ENCODE measurements at regions not wholly inside any gene's neighbourhood (a gene's known extent, or its start where the extent isn't known, plus 50 kb on each side); places are given as distances from the start of the nearest gene placed in this dataset.

DNA sequence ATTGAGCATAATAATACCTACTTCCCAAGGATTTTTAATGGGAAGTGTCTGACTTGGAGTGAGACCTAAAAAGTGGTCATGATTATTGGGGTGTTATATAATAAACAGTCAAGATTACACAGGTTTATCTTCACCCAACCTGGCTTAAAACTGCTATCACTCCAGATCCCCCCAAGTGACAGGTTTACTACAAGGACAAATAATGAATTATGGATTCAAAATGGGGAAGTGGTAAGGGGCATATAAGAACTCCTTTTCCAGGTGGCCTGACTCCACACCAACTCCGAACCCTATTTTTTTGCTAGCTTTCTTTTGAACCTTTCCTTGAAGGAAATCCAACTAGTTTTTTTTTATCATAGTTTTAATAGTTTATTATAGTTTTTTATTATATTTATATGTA lies 663.0 kb upstream of the FANCL start:
- no peak for DNase-seq (ENCODE audit: extremely low read depth, low read depth)
- TF ChIP-seq, protein P1, sequence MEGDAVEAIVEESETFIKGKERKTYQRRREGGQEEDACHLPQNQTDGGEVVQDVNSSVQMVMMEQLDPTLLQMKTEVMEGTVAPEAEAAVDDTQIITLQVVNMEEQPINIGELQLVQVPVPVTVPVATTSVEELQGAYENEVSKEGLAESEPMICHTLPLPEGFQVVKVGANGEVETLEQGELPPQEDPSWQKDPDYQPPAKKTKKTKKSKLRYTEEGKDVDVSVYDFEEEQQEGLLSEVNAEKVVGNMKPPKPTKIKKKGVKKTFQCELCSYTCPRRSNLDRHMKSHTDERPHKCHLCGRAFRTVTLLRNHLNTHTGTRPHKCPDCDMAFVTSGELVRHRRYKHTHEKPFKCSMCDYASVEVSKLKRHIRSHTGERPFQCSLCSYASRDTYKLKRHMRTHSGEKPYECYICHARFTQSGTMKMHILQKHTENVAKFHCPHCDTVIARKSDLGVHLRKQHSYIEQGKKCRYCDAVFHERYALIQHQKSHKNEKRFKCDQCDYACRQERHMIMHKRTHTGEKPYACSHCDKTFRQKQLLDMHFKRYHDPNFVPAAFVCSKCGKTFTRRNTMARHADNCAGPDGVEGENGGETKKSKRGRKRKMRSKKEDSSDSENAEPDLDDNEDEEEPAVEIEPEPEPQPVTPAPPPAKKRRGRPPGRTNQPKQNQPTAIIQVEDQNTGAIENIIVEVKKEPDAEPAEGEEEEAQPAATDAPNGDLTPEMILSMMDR (IDR thresholded peaks at IDR 0.05; ENCODE audit: low read depth, low read length): no peak

DNA sequence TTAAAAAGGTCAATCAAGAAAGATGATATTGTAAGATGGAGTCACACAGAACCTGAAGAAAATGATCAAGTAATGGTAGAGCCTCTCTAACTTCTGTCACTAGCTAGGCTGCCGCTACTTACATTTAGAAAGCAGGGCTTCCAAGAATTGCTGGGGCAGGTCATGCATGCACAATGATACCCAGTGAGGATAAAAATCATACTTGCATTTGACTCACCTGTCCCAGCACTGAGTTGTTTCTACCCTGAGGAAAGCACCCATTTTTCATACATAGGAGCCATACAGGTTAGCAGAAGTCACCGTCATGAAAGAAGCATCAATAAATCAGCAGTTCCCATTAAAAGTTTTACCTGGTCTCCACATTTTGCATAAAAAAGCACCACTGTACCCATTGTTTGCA lies 662.3 kb upstream of the FANCL start:
- no peak for DNase-seq (ENCODE audit: extremely low read depth, low read depth)
- TF ChIP-seq, protein P1 (IDR thresholded peaks at IDR 0.05; ENCODE audit: low read depth, low read length): no peak

DNA sequence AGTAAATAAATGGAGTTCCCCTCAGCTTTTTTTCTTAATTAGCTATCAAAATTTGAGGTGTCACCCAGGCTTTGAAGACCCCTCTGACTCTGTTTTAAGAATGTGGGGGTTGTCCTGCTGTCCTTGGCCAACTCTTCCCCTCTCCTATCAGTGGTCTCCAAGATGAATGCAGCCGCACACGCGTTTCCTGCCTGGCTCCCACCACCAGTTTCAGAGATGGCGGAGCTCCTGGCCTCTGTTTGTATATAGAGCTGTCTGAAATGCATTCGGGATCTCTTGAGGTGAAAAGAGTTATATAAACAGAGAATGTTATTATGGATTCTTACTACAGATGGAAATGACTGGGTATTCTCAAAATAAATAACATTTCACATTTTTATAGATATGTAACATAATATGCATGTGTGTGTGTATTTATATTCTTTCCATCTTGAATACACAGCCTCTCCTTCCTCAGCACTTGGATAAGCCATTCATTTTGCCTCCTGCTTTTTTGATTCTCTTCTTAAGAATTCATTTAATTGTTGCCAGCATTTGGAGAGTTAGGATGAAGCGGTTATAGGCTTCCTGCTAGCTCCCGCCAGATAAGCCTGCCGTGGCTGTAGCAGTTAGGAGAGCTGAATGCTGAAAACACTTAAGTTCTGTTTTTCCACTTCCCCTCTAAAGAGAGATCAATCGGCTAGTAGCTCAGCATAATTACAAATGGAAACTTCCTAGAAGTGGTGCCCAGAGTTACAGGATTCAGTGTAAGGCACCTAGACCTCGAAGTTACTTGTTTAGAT lies 659.3 kb upstream of the FANCL start:
- no peak for DNase-seq (ENCODE audit: extremely low read depth, low read depth)
- TF ChIP-seq, protein P1 (IDR thresholded peaks at IDR 0.05; ENCODE audit: low read depth, low read length): no peak

DNA sequence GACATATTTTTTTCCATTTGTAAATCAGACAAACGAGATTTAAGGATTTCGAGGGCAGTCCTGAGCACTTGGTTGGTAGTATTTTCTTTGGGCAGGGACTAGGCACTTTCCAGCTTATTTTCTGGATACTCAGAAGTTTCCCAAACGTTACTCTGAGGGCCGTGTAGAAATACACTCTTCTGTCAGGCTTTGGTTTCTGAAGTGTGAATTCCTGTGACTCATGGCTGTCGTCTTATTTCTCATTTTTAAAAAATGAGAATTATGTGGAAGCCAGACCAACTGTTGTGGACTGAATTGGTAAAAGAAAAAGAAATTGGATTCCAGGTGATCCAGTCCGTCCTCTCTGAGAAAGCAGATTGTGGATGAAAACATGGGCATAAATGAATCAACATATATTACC lies 658.6 kb upstream of the FANCL start:
- TF ChIP-seq, protein P1 (IDR thresholded peaks at IDR 0.05; ENCODE audit: low read depth, low read length): no peak
- no peak for DNase-seq (ENCODE audit: extremely low read depth, low read depth)

DNA sequence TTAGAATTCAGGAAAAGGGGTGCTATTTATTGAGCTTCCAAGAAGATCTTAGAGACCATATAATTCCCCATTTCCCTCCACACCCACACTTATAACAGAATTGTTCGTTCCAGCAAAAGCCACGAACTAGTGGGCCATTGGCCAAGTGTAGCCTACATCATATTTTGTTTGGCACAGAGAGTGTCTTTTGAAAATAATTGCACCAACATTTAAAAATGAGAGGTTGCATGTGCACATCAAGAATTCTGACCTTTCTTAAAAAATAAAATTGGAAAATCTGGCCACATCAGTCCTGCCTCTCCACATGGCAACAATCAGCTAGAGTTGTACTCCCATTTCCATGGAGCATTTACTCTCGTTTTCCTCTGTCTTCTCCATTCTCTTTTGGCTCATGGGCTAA lies 655.5 kb upstream of the FANCL start:
- TF ChIP-seq, protein P1 (IDR thresholded peaks at IDR 0.05; ENCODE audit: low read depth, low read length): no peak
- DNase-seq (ENCODE audit: extremely low read depth, low read depth): no peak

DNA sequence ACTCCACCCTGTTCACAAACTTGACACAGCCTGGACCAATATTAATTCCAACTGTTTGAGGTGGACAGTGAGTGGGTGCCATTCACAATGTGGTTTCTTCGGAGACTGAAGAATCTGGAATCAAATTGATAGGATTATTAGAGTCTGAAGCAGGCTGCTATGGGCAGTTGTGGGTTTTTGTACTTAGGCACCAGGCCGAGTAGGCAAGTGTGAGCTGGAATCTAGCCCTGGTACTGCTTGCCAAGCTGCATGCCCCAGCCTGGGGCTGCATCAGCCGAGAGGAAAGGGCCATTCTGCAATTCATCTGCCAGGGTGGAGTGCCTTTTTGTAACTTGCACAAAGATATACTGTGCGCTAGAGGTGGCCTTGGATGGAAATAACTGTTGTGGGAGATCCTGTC lies 654.7 kb upstream of the FANCL start:
- no peak for DNase-seq (ENCODE audit: extremely low read depth, low read depth)

DNA sequence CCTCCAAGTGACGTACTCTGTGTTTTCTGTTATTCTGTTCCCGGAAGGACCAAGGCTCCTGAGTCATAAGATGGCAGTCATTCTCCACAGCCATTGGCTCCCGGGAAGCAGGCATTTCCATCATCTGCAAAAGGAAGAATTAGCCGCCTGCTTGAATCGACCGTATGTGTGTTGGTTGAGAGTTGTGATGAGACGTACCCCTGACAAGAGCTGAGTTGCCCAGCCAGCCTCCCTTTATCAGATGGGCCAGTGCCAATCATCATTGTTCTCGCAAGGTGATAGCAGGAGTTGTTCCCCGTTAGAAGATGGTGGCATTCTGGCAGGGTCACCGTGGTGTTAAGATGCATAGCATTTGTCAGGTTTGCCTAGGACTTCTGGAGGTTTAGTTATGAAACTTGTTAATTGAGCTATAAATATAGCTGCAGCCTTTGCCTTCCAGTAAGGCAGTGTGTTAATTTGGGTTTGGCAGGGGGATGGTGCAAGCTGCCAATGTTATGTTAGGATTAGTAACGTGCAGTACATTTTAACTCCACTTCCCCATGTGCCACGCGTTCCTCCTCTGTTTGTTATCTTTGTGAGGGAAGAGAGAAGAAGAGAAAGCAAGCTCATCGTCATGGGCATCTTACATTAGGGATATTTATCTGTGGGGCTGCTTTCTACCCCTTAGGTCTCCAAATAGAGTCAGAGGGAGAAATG lies 652.7 kb upstream of the FANCL start:
- no peak for DNase-seq (ENCODE audit: extremely low read depth, low read depth)
- TF ChIP-seq, protein P1 (IDR thresholded peaks at IDR 0.05; ENCODE audit: low read depth, low read length): no peak

More for the DNA sequence above, 654.7 kb upstream of the FANCL start:
- TF ChIP-seq, protein P1 (IDR thresholded peaks at IDR 0.05; ENCODE audit: low read depth, low read length): no peak
